Spleen (tissue), 11 donors: ENCODE measurements at regions not wholly inside any gene's neighbourhood (a gene's known extent, or its start where the extent isn't known, plus 50 kb on each side); places are given as distances from the start of the nearest gene placed in this dataset.

Source experiments
- DNase-seq: peaks from one replicate; pipeline ENCODE4 v3.0.0-alpha.2; 2020
- H3K27ac ChIP-seq, 8 donors: fragments of 200-600 bp; sonication (generic) in 7 of 8; 1 replicate in 4 of 8; 2 replicates in 4 of 8; pipeline versions ENCODE4 v1.5.0 to v1.8.0; 2016 to 2021; ENCODE audit warnings: inconsistent platforms in 4 of 8, mild to moderate bottlenecking in 4 of 8, moderate library complexity in 1 of 8
- H3K27me3 ChIP-seq, 7 donors: fragments of 200-600 bp; sonication (generic) in 6 of 7; replicated peaks in 1 of 7; 1 replicate in 4 of 7; 2 replicates in 3 of 7; pipeline versions ENCODE4 v1.5.0 to v1.8.0; 2016 to 2021; ENCODE audit warnings: inconsistent platforms in 3 of 7, mild to moderate bottlenecking in 1 of 7
- H3K36me3 ChIP-seq, 6 donors: fragments of 200-600 bp; sonication (generic) in 5 of 6; 1 replicate in 4 of 6; 2 replicates in 2 of 6; pipeline versions ENCODE4 v1.5.0 to v1.8.0; 2016 to 2021; ENCODE audit warnings: inconsistent platforms in 2 of 6
- H3K4me1 ChIP-seq, 6 donors: fragments of 200-600 bp; sonication (generic) in 5 of 6; 1 replicate in 3 of 6; 2 replicates in 3 of 6; pipeline versions ENCODE4 v1.5.0 to v1.8.0; 2016 to 2021; ENCODE audit warnings: inconsistent platforms in 3 of 6
- H3K4me3 ChIP-seq, 8 donors: fragments of 200-600 bp; sonication (generic) in 7 of 8; 1 replicate in 4 of 8; 2 replicates in 4 of 8; pipeline versions ENCODE4 v1.5.0 to v1.8.0; 2016 to 2021; ENCODE audit warnings: inconsistent platforms in 4 of 8, mild to moderate bottlenecking in 4 of 8, moderate library complexity in 2 of 8
- H3K9me3 ChIP-seq, 8 donors: fragments of 200-600 bp; sonication (generic) in 7 of 8; 1 replicate in 4 of 8; 2 replicates in 4 of 8; pipeline versions ENCODE4 v1.5.0 to v1.8.0; 2016 to 2021; ENCODE audit warnings: inconsistent platforms in 4 of 8
- CTCF ChIP-seq, 11 experiments: fragments of 200-600 bp in 7 of 11; fragments of 450-650 bp in 4 of 11; sonication (generic) in 4 of 11; IDR thresholded peaks in 8 of 11; conservative IDR thresholded peaks in 3 of 11; 1 replicate in 7 of 11; 2 replicates in 4 of 11; pipeline versions ENCODE4 v1.4.0 to v1.8.0; 2016 to 2021; ENCODE audit warnings: antibody characterized with exemption in 11 of 11, inconsistent platforms in 4 of 11, mild to moderate bottlenecking in 1 of 11
- POLR2A ChIP-seq, 3 donors: fragments of 450-650 bp; IDR thresholded peaks; one replicate each; pipeline ENCODE4 v1.5.1; 2017; ENCODE audit warnings: antibody characterized with exemption in 3 of 3, mild to moderate bottlenecking in 1 of 3
- POLR2AphosphoS5 ChIP-seq, 3 donors: sonication (generic); formaldehyde crosslinking; IDR thresholded peaks; one replicate each; pipeline ENCODE4 v1.5.1; 2017; ENCODE audit warnings: antibody characterized with exemption in 3 of 3
- WGBS, 5 donors: extraction: QIAGEN DNeasy Blood & Tissue Kit in 3 of 5; methylation state at CpG; one replicate each; pipeline versions ENCODE4 v1.1.5 to v1.1.7; 2013 to 2018; 5-methylcytosine and 5-hydroxymethylcytosine counted together
- intact Hi-C: fragments of 100-400 bp; cut with DNase I; formaldehyde crosslinking; loops from one replicate; pipeline ENCODE4 v1.15.0; 2023; ENCODE audit warnings: low total_unique reads
- donor health status: healthy with polysubstance abuse.
- donor health status: DM: no; HTN: no; CAD: no; lungs with moderate emphysema.
- donor health status: DM: no; HTN: no; CAD: no.
- donor health status: Bipolar disorder and iron deficiency.
- donor health status: healthy.
- donor health status: DM: no; HTN: no; CAD: no.
- donor health status: DM: yes; HTN: yes; CAD: no.

GRCh38 chr11:79543101-79543500, 102.3 kb upstream of the TENM4 start:
- H3K27me3 ChIP-seq = no peaks in the 10 kb centered on the region
- intact Hi-C loops = no loop called here
- 26 to 53% (median 36%) methylated on average over 1 of the region's 1 CpG for WGBS, 5 donors
- no peaks in the 10 kb centered on the region for H3K9me3 ChIP-seq
- H3K4me3 ChIP-seq = no peak overlapping the region
- no peak overlapping the region for H3K27ac ChIP-seq
- no peaks in the 10 kb centered on the region for H3K4me1 ChIP-seq
- no peak for DNase-seq
- no peak for TF ChIP-seq POLR2AphosphoS5 (IDR thresholded peaks at IDR 0.05)
- TF ChIP-seq CTCF (IDR thresholded peaks at IDR 0.05 in 8 of 11, conservative IDR thresholded peaks at IDR 0.05 in 3 of 11) = no peak
- TF ChIP-seq POLR2A (IDR thresholded peaks at IDR 0.05) = no peak
- H3K36me3 ChIP-seq = no peaks in the 10 kb centered on the region

- Histone ChIP-seq H3K27me3 (no peaks in the 10 kb centered on the region), H3K4me1 (no peaks in the 10 kb centered on the region), H3K4me3 (no peak overlapping the region), H3K9me3 (no peaks in the 10 kb centered on the region), H3K27ac (no peak overlapping the region), H3K36me3 (no peaks in the 10 kb centered on the region)
- intact Hi-C loops = no loop called here
- TF ChIP-seq POLR2AphosphoS5 (IDR thresholded peaks at IDR 0.05) (no peak), POLR2A (IDR thresholded peaks at IDR 0.05) (no peak), CTCF (IDR thresholded peaks at IDR 0.05 in 8 of 11, conservative IDR thresholded peaks at IDR 0.05 in 3 of 11) (no peak)
- 61 to 76% (median 68%) methylated on average over 4 of the region's 4 CpGs for WGBS, 5 donors
- no peak for DNase-seq
Observed at GRCh38 chr11:79541466-79541865, 100.6 kb upstream of the TENM4 start.

GRCh38 chr11:79538775-79539174, 97.9 kb upstream of the TENM4 start:
- no peak for TF ChIP-seq CTCF (IDR thresholded peaks at IDR 0.05 in 8 of 11, conservative IDR thresholded peaks at IDR 0.05 in 3 of 11)
- TF ChIP-seq POLR2A (IDR thresholded peaks at IDR 0.05) = no peak
- H3K27me3 ChIP-seq = peaks cover 0 to 8% (median 0%) of the 10 kb centered on the region in 7 donors
- DNase-seq = no peak
- no peaks in the 10 kb centered on the region for H3K9me3 ChIP-seq
- no peaks in the 10 kb centered on the region for H3K36me3 ChIP-seq
- no peak overlapping the region for H3K4me3 ChIP-seq
- H3K4me1 ChIP-seq = no peaks in the 10 kb centered on the region
- intact Hi-C loops = no loop called here
- 56 to 74% (median 66%) methylated on average over 3 of the region's 3 CpGs for WGBS, 5 donors
- no peak overlapping the region for H3K27ac ChIP-seq

GRCh38 chr11:79536155-79536917, 95.5 kb upstream of the TENM4 start:
- TF ChIP-seq POLR2AphosphoS5 (IDR thresholded peaks at IDR 0.05) (no peak), CTCF (IDR thresholded peaks at IDR 0.05 in 8 of 11, conservative IDR thresholded peaks at IDR 0.05 in 3 of 11) (no peak), POLR2A (IDR thresholded peaks at IDR 0.05) (no peak)
- Histone ChIP-seq H3K9me3 (no peaks in the 10 kb centered on the region), H3K27me3 (peaks cover 0 to 15% (median 0%) of the 10 kb centered on the region in 7 donors), H3K27ac (no peak overlapping the region), H3K36me3 (no peaks in the 10 kb centered on the region), H3K4me3 (no peak overlapping the region), H3K4me1 (no peaks in the 10 kb centered on the region)
- no peak for DNase-seq
- intact Hi-C loops = no loop called here
- 59 to 68% (median 63%) methylated on average over 5 of the region's 5 CpGs for WGBS, 5 donors
